ENCODE measurements at regions not wholly inside any gene's neighbourhood (a gene's known extent, or its start where the extent isn't known, plus 50 kb on each side); places are given as distances from the start of the nearest gene placed in this dataset.

DNA sequence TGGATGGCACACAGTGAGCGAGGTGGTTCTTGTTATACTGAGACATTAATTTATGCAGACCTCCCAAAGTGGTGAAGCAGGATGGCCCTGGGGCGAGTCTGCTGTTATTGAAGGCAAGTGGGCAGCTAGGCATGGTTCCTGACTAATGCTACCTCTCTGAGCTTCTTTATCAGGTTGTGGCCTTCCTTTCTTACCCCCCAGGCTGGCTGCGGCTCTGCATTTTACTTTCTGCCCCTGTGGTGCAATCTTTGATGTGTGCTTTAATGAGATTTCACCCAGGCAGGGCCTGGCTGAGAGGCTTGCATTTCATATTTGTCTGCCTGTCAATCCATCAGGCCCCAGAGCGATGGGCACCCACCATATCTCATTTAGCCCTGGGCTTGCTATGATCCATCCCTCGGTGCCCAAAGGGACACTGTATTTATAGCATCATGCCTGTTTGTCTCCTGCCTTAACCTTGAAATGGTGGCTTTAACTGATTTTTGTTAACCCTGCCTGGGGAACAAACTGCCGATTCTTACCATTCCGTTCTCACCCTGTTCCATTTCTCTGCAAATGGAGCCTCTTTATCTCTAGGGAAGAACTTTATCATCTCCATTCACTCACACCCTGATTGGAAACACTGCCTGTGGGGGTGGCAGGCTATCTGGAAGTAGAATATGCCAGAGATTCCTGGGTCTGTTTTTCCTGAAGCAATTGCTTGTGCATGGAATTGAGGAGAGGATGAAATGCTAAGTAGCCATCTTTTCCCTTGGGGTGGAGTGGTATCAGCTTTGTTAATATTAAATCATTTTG lies 316.2 kb upstream of the THSD7B start:
- no peak for DNase-seq

DNA sequence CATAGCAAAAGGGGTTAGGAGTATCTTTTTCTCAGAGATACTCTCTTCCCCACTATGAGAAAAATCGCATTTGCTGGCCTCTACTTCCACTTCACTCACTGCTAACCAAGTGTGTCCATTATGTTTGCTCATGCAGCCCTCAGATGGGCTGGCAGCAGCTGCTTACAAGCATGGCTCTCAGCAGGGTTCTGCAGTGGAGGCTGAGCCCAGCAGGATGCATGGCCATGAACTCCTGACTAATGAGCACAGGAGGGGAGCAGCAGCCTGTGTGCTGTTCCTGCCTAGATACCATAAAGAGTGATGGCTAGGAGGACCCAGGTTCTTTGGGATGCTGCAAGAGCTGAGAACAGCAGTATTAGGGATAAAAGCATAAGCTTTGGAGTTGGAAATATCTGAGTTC lies 316.9 kb upstream of the THSD7B start:
- DNase-seq: no peak

- no peak for DNase-seq
Observed at GRCh38 chr2:136444323-136444722, 321.0 kb upstream of the THSD7B start.

- DNase-seq: no peak
Observed at GRCh38 chr2:136443661-136444060, 321.7 kb upstream of the THSD7B start.

DNA sequence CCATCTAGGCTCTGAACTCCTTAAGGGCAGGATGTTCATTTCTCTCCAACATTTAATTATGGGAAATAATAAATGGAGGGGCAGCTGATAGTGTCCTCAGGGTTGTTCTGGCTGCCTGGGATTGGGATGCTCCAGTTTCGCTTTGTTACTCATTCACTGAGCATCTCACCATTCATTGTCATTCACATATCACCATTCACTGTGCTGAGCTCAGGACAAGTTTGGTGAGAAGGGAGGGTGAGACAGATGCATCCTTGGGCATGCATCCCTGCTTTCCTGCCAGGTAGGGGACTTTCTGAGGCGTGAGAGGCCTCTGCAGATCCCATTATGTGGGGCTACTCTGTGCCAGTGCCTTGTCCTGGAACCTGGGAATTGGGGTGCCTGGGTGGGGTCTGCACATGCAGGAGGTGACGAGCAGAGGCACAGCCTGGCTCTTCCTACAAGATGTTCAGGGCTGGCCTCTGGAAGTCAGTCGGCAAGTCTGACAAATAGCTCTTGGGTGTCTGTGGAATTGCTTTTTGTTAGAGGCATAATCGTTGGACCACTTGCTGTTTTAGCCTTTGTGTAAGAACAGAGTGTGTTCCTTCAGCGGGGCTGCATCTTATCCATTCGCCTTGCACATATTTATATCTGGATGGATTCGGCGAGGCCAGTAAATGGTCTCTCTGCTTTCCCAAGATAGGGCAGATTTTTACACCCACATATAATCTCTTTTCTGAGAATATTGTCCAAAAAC lies 323.2 kb upstream of the THSD7B start:
- no peak for DNase-seq

- DNase-seq: no peak
Observed at GRCh38 chr2:136439064-136439676, 321.2 kb upstream of the CXCR4 start.

DNA sequence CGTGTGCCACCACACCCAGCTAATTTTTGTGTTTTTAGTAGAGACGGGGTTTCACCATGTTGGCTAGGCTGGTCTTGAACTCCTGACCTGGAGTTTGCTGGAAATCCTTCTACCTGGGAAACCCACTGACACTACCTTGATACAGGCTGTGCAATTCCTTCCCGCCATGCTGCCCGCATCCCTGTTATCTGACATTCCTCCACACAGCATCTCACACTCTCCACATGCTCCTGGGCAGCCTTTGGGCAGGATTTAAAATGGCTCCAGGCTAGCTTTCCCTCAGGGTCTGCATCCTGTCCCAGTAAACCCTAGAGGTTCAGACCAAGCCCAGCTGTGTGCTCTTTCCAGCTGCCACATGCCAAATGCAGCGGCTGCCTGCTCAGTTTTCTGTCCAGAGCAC lies 319.5 kb upstream of the CXCR4 start:
- no peak for DNase-seq

DNA sequence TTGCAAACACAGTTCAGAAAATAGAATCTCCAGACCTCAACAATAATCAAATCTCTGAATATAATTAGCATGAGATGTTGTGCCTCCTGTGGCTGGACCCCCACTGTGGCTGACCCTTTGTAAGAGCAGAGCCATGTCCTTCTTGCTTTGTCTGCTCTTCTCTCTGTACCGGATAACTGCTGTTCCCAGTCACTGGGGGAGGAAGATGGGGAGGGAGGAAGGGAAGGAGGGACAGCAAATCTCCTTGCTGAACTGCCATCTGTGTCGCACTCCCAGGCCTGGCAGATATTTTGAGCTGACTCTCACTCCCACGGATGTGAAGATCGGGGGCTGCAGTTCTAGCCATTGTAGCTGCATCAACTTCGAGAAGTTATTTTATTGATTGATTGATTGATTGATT lies 319.0 kb upstream of the CXCR4 start:
- no peak for DNase-seq

- DNase-seq: no peak
Observed at GRCh38 chr2:136434251-136434715, 316.3 kb upstream of the CXCR4 start.

- no peak for DNase-seq
Observed at GRCh38 chr2:136433261-136433660, 315.3 kb upstream of the CXCR4 start.

GRCh38 chr2:136424112-136424511 lies 306.2 kb upstream of the CXCR4 start:
- no peak for DNase-seq

- DNase-seq: no peak
Observed at GRCh38 chr2:136423516-136423996, 305.6 kb upstream of the CXCR4 start.

GRCh38 chr2:136422512-136422911 lies 304.6 kb upstream of the CXCR4 start:
- no peak for DNase-seq

- no peak for DNase-seq
Observed at GRCh38 chr2:136420346-136420745, 302.4 kb upstream of the CXCR4 start.

DNA sequence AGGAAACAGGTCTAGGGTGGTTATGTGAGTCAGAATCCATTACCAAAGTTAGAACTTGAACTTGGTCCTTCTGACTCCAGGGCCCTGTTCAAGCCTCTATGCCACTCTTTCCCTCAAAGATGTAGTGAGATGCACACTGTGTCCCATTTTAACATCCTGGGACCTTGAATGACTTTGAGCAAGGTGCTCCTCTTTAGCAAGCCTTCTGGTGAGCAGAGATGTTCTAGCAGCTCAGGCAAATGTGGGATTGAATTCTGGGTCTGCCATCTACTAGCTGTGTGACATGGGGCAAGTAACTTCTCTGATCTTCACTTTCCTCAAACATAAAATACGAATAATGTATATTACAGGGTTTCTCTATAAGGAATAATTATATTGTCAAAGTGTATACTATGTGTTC lies 294.0 kb upstream of the CXCR4 start:
- DNase-seq: no peak

DNA sequence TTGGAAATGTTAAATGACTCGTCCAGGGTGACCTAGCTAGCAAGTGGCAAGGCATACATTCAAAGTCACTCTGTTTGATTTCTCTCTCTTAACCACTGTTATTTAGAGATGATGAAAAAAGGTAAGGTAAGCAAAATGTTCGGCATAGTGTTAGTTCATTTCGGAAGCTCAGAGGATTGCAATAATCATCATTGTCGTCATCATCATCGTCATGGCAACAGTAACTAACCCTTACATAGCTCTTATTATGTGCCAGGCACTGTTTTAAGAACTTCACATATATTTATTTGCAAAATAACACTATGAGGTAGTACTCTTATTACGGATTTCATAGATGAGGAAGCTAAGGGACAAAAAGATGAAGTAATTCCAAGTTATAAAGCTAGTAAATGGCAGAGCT lies 292.7 kb upstream of the CXCR4 start:
- no peak for DNase-seq

DNA sequence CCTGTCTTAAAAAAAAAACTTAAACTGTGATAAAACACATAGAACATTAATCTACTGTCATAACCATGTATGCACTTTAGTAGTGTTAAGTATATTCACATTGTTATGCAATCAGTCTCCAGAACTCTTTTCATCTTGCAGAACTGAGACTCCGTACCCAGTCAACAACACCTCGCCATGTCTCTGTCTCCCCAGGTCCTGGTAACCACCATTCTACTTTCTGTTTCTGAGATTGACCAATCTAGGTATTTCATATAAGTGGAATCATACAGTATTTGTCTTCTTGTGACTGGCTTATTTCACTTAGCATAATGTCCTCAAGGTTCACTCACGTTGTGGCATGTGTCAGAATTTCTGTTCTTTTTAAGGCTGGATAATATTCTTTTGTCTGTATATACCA lies 290.8 kb upstream of the CXCR4 start:
- no peak for DNase-seq

- DNase-seq: no peak
Observed at GRCh38 chr2:136407952-136408318, 290.0 kb upstream of the CXCR4 start.

DNA sequence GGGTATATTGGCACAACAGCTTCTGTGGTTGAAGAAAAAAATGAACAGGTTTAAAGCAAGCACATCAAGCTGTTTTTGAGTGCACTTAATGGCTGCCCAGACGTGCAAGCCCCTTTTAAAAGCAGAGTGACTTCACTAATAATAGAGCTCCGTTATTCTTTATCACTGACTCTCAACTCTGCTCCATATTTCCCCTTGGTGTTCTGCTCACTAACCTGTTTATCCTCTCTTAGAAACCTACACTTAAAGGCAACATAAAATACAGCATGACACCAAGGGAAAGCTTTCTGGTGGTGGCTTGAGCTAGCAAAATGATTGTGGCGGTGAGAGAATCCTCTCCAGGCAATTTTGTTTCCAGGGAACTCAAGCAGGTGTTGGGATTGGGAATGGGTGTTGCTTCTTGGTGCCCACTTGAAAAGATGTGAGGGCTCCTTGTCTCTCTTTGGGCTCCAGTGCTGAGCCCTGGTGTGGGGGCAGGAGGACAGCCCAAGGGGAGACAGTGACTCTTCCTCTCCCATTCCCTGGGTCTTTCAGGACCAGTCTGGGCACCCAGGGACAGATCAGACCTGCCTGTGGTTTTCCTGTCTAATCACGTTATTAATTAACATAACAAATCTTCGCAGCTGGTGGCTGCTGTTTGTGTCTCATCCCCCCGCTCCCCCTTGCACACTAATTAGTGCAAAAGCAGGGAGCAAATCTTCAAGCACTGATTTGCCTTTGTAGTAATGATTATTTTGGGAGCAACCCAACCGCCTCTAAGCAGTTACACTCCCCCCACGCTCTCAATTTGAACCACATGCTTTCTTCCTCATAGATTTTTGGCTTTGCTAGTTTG lies 289.4 kb upstream of the CXCR4 start:
- DNase-seq: no peak

DNA sequence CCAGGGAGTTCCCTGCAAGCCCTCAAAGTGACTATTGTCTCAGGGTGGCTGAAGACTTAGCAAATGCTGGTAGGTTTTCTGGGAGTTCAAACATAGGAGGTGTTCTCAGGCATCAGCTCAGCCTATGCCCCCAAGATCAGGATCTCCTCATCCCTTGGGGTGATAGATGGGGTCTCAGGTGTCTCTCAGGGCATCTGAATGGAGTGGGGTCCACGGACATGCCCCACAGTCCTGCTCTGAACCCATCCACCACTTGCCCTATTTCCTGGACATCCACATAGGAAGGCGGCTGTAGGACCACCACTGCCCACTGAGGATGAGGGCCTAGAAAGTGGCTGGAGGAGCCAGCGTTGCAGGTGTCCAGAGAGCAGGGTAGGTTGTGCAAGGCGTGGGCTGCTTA lies 287.0 kb upstream of the CXCR4 start:
- no peak for DNase-seq

DNA sequence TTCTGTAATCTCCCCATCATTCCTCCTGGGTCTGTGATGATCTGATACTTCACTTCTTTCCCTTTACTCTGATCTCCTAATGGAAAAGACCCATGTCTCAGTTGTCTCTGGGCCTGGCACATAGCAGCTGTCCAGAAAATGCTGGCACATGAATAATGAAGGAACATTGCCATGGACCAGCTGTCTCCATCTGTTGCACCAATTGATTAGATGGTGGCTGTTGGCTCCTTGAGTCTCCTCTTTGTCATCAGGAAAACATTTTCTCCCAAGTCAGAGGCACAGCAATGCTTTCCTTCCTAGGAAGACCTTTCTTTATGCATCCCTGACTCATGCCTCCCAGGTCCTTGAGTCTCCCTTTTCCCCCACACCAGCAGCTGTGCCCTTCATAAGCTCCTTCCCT lies 286.2 kb upstream of the CXCR4 start:
- DNase-seq: no peak

DNA sequence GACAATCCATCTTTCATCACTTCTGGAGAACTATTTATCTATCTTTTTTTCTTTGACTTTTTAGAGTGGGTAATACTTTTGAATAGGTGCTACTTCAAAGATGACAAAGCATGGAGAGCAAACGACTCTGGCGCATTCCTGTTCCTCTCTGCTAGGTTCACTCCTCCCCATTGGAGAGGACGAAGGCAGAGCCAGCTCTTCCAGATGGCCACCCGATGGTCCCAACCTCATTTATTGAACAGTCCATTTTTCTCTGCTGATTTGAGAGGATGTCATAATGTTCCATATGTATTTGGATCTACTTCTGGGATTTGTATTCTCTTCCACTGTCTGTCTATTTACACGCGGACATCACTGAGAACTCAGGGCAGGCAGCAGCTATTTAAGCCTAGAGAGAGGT lies 284.3 kb upstream of the CXCR4 start:
- DNase-seq: no peak
